ENCODE measurements at regions not wholly inside any gene's neighbourhood (a gene's known extent, or its start where the extent isn't known, plus 50 kb on each side); places are given as distances from the start of the nearest gene placed in this dataset.

DNA sequence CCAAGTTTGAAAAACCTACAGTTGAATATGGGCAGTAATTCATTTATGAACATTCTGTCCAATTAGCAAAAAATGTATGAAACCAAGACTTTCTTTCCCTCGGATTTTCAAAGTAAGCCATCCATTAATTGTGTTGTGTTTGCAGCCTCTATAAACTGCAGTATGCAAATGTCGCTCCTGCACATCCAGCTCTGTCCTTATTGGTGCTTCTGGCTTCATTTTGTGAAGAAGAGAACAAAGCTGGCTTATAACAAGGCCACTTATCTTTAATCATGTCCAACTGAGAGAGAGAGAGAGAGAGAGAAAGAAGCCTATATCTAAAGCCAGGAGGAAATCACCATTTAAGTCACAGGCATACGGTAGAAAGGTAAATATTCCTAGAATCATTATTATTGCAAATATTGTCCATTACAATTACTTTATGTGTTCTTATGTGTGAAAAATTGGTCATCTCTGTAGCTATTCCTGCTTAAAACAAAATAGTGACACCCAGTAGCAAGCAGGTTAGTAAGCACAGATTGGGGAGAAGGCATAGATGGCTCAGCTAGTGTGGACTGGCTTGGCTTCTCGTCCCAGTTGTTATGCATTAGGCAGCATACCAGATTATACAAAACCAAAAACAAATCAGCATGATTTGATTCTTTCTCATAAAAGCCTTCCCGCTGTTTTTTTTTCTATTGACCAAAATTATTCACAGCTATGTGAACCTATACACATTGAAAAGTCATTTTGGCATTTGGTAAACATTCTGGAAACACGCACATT is 726.4 kb upstream of the SOX11 start:
- in situ Hi-C loops (cut with HindIII; ENCODE audit: low sequenced_read_pairs) = no loop called here
- no peak for DNase-seq (ENCODE audit: low read depth, low spot score)
- H3K4me3 ChIP-seq (ENCODE audit: low read depth, low read length) = no peak overlapping the region
- TF ChIP-seq, protein P1, sequence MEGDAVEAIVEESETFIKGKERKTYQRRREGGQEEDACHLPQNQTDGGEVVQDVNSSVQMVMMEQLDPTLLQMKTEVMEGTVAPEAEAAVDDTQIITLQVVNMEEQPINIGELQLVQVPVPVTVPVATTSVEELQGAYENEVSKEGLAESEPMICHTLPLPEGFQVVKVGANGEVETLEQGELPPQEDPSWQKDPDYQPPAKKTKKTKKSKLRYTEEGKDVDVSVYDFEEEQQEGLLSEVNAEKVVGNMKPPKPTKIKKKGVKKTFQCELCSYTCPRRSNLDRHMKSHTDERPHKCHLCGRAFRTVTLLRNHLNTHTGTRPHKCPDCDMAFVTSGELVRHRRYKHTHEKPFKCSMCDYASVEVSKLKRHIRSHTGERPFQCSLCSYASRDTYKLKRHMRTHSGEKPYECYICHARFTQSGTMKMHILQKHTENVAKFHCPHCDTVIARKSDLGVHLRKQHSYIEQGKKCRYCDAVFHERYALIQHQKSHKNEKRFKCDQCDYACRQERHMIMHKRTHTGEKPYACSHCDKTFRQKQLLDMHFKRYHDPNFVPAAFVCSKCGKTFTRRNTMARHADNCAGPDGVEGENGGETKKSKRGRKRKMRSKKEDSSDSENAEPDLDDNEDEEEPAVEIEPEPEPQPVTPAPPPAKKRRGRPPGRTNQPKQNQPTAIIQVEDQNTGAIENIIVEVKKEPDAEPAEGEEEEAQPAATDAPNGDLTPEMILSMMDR (IDR thresholded peaks at IDR 0.05; ENCODE audit: low read depth, low read length) = no peak

DNA sequence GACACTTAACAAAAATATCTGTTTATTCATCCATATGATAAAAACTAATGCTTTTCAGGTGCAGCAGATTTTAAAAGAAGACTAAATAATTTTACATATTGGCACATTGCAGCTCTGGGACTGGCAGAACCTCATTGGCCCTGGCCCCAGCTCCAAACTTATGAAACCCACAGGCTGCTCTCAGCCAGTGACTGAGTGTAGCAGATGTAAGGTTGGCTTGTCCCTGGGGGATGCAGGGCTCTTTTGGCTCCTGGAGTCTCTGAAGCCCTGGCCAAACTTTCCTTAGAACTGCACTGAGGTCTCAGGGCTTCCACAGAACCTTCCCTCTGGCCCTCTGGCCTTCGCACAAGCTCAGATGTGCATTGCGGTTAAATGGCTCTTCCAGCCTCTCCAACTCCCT is 725.0 kb upstream of the SOX11 start:
- TF ChIP-seq, protein P1 (IDR thresholded peaks at IDR 0.05; ENCODE audit: low read depth, low read length) = no peak
- no peak for DNase-seq (ENCODE audit: low read depth, low spot score)
- H3K4me3 ChIP-seq (ENCODE audit: low read depth, low read length) = no peak overlapping the region
- in situ Hi-C loops (cut with HindIII; ENCODE audit: low sequenced_read_pairs) = no loop called here

DNA sequence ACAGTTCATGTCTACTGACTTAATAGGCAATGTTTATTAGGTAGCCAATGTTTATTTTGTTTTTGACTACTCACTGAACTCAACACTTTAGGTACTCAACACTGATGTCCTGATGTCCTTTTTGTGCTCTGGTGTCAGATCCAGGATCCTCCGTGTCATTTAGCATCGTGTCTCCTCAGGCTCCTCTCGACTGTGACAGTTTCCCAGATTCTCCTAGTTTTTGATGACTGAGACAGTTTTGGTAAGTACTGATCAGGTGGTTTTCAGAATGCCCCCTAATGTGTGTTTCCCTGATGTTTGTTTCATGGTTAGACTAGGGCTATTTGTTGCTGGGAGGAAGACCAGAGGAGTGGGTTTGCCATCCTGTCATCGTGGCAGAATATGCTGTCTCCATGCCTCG is 719.7 kb upstream of the SOX11 start:
- DNase-seq (ENCODE audit: low read depth, low spot score) = no peak
- in situ Hi-C loops (cut with HindIII; ENCODE audit: low sequenced_read_pairs) = no loop called here
- TF ChIP-seq, protein P1 (IDR thresholded peaks at IDR 0.05; ENCODE audit: low read depth, low read length) = no peak
- no peak overlapping the region for H3K4me3 ChIP-seq (ENCODE audit: low read depth, low read length)

DNA sequence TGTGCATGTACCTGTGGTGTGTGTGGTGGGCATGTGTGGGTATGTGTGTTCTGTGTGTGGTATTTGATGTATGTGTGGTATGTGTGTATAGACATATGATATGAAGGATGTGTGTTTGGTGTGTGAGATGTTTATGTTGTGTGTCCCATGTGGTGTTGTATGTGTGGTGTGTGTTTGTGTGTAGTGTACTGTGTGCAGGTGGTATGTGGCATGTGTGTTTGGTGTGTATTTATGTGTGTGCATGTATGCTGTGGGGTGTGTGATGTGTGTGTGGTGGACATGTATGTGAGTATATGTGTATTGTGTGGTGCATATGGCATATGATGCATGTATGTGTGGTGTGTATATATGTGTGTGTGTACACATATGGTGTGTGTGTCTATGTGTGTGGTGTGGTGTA is 718.8 kb upstream of the SOX11 start:
- H3K4me3 ChIP-seq (ENCODE audit: low read depth, low read length) = no peak overlapping the region
- no peak for DNase-seq (ENCODE audit: low read depth, low spot score)
- TF ChIP-seq, protein P1 (IDR thresholded peaks at IDR 0.05; ENCODE audit: low read depth, low read length) = no peak
- in situ Hi-C loops (cut with HindIII; ENCODE audit: low sequenced_read_pairs) = no loop called here

DNA sequence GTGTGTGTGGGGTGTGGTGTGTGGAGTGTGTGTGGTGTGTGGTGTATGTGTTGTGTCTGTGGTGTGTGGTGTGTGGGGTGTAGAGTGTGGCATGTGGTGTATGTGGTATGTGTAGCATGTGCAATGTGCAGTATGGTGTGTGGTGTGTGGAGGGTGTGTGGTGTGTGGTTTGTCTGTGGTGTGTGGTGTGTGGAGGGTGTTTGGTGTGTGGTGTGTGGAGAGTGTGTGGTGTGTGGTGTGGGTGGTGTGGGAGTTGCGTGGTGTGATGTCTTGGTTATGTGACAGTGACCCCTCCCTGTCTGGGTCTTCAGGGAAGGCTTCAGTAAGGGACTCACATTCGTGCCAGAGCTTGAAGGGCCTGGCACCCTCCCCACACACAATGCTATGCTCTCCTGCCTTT is 718.2 kb upstream of the SOX11 start:
- DNase-seq (ENCODE audit: low read depth, low spot score) = no peak
- H3K4me3 ChIP-seq (ENCODE audit: low read depth, low read length) = no peak overlapping the region
- in situ Hi-C loops (cut with HindIII; ENCODE audit: low sequenced_read_pairs) = no loop called here
- TF ChIP-seq, protein P1 (IDR thresholded peaks at IDR 0.05; ENCODE audit: low read depth, low read length) = no peak

DNA sequence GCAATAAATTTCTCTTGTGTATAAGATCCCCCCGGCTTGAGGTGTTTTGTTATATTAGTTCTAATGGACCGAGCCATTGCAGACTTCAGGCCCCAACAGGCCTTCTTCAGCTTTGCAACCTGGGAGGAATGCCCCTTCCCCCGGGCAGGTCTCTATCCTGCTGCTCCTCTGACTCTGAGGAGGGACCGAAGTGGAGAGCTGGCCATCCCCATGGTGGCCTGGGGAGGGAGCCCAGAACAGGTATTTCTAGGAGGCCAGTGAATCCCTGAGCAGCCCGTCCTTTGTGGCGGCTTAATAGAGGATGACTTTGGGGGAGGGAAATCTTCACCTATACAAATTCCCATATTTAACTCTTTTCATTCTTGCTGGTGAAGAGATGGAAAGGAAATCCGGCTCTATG is 715.8 kb upstream of the SOX11 start:
- in situ Hi-C loops (cut with HindIII; ENCODE audit: low sequenced_read_pairs) = no loop called here
- TF ChIP-seq, protein P1 (IDR thresholded peaks at IDR 0.05; ENCODE audit: low read depth, low read length) = no peak
- H3K4me3 ChIP-seq (ENCODE audit: low read depth, low read length) = no peak overlapping the region
- DNase-seq (ENCODE audit: low read depth, low spot score) = no peak
